K562 (cell line): ENCODE measurements at regions not wholly inside any gene's neighbourhood (a gene's known extent, or its start where the extent isn't known, plus 50 kb on each side); places are given as distances from the start of the nearest gene placed in this dataset.

Experiments
- GABPA ChIP-seq: fragments of 200-800 bp; sonication (Bioruptor generic); conservative IDR thresholded peaks from 2 replicates; pipeline ENCODE4 v1.6.1; 2016; ENCODE audit warnings: low read depth, missing genetic modification characterization, missing compliant biosample characterization
- ILF3 ChIP-seq: fragments of 450-650 bp; IDR thresholded peaks from 2 replicates; pipeline ENCODE4 v1.6.1; 2018; ENCODE audit warnings: antibody characterized with exemption, mild to moderate bottlenecking, moderate library complexity, borderline replicate concordance
- NFYB ChIP-seq: IDR thresholded peaks from 2 replicates; pipeline ENCODE4 v1.6.1; 2011; ENCODE audit warnings: mild to moderate bottlenecking, moderate library complexity; ENCODE audit not compliant: insufficient read length; ENCODE audit errors: extremely low read depth
- PHF20 ChIP-seq: fragments of 450-650 bp; IDR thresholded peaks from 2 replicates; pipeline ENCODE4 v1.6.1; 2018; ENCODE audit not compliant: partially characterized antibody
- RBBP5 ChIP-seq: fragments of 200-600 bp; sonication (generic); IDR thresholded peaks from 2 replicates; pipeline ENCODE4 v1.6.1; 2012; ENCODE audit warnings: borderline replicate concordance, mild to moderate bottlenecking, low read length, control low read depth, inconsistent platforms; ENCODE audit not compliant: insufficient read depth, poor library complexity, severe bottlenecking
- ZBTB1 ChIP-seq: sonication (generic); formaldehyde crosslinking; IDR thresholded peaks from 2 replicates; pipeline ENCODE4 v1.8.1; 2023; ENCODE audit warnings: missing genetic modification reagents, low read depth, mild to moderate bottlenecking, borderline replicate concordance
- ZBTB40 ChIP-seq, 2 experiments: fragments of 450-650 bp in 1 of 2; sonication (generic) in 1 of 2; formaldehyde crosslinking in 1 of 2; IDR thresholded peaks; 2 replicates each; pipeline versions ENCODE4 v1.7.1 to v1.9.0; 2016 to 2022; ENCODE audit warnings: inconsistent platforms in 1 of 2, mild to moderate bottlenecking in 1 of 2, missing genetic modification reagents in 1 of 2
- TF ChIP-seq, protein P1 (sequence below): IDR thresholded peaks from 2 replicates; pipeline ENCODE4 v1.6.1; 2011; ENCODE audit warnings: borderline replicate concordance, low read depth, mild to moderate bottlenecking, moderate library complexity, low read length; ENCODE audit not compliant: insufficient read depth, poor library complexity, severe bottlenecking

GRCh38 chrX:96183391-96183790, 501.3 kb upstream of the DIAPH2 start (continued):
- TF ChIP-seq, protein P1, sequence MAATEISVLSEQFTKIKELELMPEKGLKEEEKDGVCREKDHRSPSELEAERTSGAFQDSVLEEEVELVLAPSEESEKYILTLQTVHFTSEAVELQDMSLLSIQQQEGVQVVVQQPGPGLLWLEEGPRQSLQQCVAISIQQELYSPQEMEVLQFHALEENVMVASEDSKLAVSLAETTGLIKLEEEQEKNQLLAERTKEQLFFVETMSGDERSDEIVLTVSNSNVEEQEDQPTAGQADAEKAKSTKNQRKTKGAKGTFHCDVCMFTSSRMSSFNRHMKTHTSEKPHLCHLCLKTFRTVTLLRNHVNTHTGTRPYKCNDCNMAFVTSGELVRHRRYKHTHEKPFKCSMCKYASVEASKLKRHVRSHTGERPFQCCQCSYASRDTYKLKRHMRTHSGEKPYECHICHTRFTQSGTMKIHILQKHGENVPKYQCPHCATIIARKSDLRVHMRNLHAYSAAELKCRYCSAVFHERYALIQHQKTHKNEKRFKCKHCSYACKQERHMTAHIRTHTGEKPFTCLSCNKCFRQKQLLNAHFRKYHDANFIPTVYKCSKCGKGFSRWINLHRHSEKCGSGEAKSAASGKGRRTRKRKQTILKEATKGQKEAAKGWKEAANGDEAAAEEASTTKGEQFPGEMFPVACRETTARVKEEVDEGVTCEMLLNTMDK: no peak
- TF ChIP-seq NFYB (no peak), ZBTB40 (IDR thresholded peaks at IDR 0.05) (no peak), ZBTB40 (CRISPR knock-in tag; IDR thresholded peaks at IDR 0.05) (no peak), ILF3 (no peak), PHF20 (no peak), GABPA (tag) (no peak), ZBTB1 (CRISPR knock-in tag) (no peak), RBBP5 (no peak)
- TF ChIP-seq, all 486 proteins: peak for 0
